ENCODE measurements at regions not wholly inside any gene's neighbourhood (a gene's known extent, or its start where the extent isn't known, plus 50 kb on each side); places are given as distances from the start of the nearest gene placed in this dataset.

DNA sequence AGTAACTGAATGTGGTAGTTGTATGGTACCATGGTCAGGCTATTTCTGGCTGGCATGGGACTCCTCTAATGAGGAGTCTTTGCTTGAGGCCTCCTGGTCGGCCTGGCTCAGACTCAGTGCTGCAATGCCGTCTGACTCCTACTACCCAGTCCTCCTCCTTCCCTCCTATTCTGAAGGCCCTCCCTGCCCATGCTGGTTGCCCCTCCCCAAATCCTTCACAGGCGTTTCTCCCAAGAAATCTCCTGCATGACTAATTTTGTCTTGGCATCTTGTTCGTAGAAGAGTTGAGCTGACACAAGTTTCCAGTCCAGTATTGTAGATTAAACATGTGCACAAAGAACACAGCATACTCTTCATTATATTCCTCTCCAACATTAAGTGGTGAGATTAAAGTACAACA is 115.5 kb downstream of the NFKBIZ start:
- TF ChIP-seq, protein P1, sequence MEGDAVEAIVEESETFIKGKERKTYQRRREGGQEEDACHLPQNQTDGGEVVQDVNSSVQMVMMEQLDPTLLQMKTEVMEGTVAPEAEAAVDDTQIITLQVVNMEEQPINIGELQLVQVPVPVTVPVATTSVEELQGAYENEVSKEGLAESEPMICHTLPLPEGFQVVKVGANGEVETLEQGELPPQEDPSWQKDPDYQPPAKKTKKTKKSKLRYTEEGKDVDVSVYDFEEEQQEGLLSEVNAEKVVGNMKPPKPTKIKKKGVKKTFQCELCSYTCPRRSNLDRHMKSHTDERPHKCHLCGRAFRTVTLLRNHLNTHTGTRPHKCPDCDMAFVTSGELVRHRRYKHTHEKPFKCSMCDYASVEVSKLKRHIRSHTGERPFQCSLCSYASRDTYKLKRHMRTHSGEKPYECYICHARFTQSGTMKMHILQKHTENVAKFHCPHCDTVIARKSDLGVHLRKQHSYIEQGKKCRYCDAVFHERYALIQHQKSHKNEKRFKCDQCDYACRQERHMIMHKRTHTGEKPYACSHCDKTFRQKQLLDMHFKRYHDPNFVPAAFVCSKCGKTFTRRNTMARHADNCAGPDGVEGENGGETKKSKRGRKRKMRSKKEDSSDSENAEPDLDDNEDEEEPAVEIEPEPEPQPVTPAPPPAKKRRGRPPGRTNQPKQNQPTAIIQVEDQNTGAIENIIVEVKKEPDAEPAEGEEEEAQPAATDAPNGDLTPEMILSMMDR (IDR thresholded peaks at IDR 0.05; ENCODE audit: low read depth, low read length): no peak
- no peak for TF ChIP-seq EZH2phosphoT487 (IDR thresholded peaks at IDR 0.05; ENCODE audit: low read depth)
